Activated T-cell treated with anti-CD3 and anti-CD28 coated beads, Interleukin-2, amount 50 U/mL, for 4 hours (primary cell): ENCODE measurements at regions not wholly inside any gene's neighbourhood (a gene's known extent, or its start where the extent isn't known, plus 50 kb on each side); places are given as distances from the start of the nearest gene placed in this dataset.

Experiments used
- ATAC-seq, 2 donors: fragments of 200-7000 bp; cut with Tn5 transposase; one replicate each; pipeline ENCODE4 v1.10.0; 2021
- DNase-seq: peaks from one replicate; pipeline ENCODE4 v3.0.0-alpha.2; 2020
- H3K27me3 Mint-ChIP-seq: one replicate; pipeline ENCODE4 v1.8.0; 2021; ENCODE audit warnings: low read depth, mixed read lengths
- H3K36me3 Mint-ChIP-seq: one replicate; pipeline ENCODE4 v1.8.0; 2022; ENCODE audit warnings: mixed read lengths; ENCODE audit not compliant: insufficient read depth
- H3K4me1 Mint-ChIP-seq: one replicate; pipeline ENCODE4 v1.8.0; 2021; ENCODE audit warnings: low read depth, mixed read lengths
- H3K4me3 Mint-ChIP-seq: one replicate; pipeline ENCODE4 v1.8.0; 2021; ENCODE audit warnings: mild to moderate bottlenecking, moderate library complexity, mixed read lengths
- H3K9me3 Mint-ChIP-seq: one replicate; pipeline ENCODE4 v1.8.0; 2021; ENCODE audit warnings: mixed read lengths

- Mint-ChIP-seq H3K9me3 (peaks cover 8% of the 10 kb centered on the region), H3K36me3 (no peaks in the 10 kb centered on the region), H3K27me3 (peaks cover 2% of the 10 kb centered on the region), H3K4me1 (no peaks in the 10 kb centered on the region), H3K4me3 (no peak overlapping the region)
- DNase-seq (no peak), ATAC-seq (no peak)
These were observed 176.5 kb downstream of the DLL1 start for GRCh38 chr6:170114187-170114945.

GRCh38 chr6:170113141-170113540 lies 177.7 kb downstream of the DLL1 start:
- ATAC-seq (no peak), DNase-seq (no peak)
- H3K9me3 Mint-ChIP-seq, result no peaks in the 10 kb centered on the region
- H3K36me3 Mint-ChIP-seq, result no peaks in the 10 kb centered on the region
- no peaks in the 10 kb centered on the region for H3K4me1 Mint-ChIP-seq
- H3K4me3 Mint-ChIP-seq, result no peak overlapping the region
- peaks cover 3% of the 10 kb centered on the region for H3K27me3 Mint-ChIP-seq

- Mint-ChIP-seq H3K4me1 (no peaks in the 10 kb centered on the region), H3K9me3 (no peaks in the 10 kb centered on the region), H3K27me3 (peaks cover 8% of the 10 kb centered on the region), H3K36me3 (no peaks in the 10 kb centered on the region), H3K4me3 (no peak overlapping the region)
- ATAC-seq, result no peak
- no peak for DNase-seq
These were observed 178.4 kb downstream of the DLL1 start for GRCh38 chr6:170112583-170112860.

- no peaks in the 10 kb centered on the region for H3K4me1 Mint-ChIP-seq
- DNase-seq, result no peak
- no peak overlapping the region for H3K4me3 Mint-ChIP-seq
- no peak for ATAC-seq
- no peaks in the 10 kb centered on the region for H3K9me3 Mint-ChIP-seq
- H3K27me3 Mint-ChIP-seq, result peaks cover 8% of the 10 kb centered on the region
- no peaks in the 10 kb centered on the region for H3K36me3 Mint-ChIP-seq
These were observed 178.9 kb downstream of the DLL1 start for GRCh38 chr6:170111816-170112582.

GRCh38 chr6:170111141-170111664 lies 179.7 kb downstream of the DLL1 start:
- ATAC-seq (no peak), DNase-seq (no peak)
- no peaks in the 10 kb centered on the region for H3K36me3 Mint-ChIP-seq
- H3K4me3 Mint-ChIP-seq, result no peak overlapping the region
- peaks cover 8% of the 10 kb centered on the region for H3K27me3 Mint-ChIP-seq
- H3K4me1 Mint-ChIP-seq, result no peaks in the 10 kb centered on the region
- H3K9me3 Mint-ChIP-seq, result no peaks in the 10 kb centered on the region

GRCh38 chr6:170110201-170111140 lies 180.4 kb downstream of the DLL1 start:
- Mint-ChIP-seq H3K4me3 (no peak overlapping the region), H3K27me3 (peaks cover 8% of the 10 kb centered on the region), H3K36me3 (no peaks in the 10 kb centered on the region), H3K4me1 (no peaks in the 10 kb centered on the region), H3K9me3 (no peaks in the 10 kb centered on the region)
- ATAC-seq (no peak), DNase-seq (no peak)

GRCh38 chr6:170108890-170109587 lies 181.8 kb downstream of the DLL1 start:
- Mint-ChIP-seq H3K9me3 (no peaks in the 10 kb centered on the region), H3K4me3 (no peak overlapping the region), H3K27me3 (peaks cover 8% of the 10 kb centered on the region), H3K36me3 (no peaks in the 10 kb centered on the region), H3K4me1 (no peaks in the 10 kb centered on the region)
- DNase-seq (no peak), ATAC-seq (no peak)

- no peak for DNase-seq
- Mint-ChIP-seq H3K9me3 (no peaks in the 10 kb centered on the region), H3K4me3 (no peak overlapping the region), H3K4me1 (no peaks in the 10 kb centered on the region), H3K27me3 (peaks cover 8% of the 10 kb centered on the region), H3K36me3 (no peaks in the 10 kb centered on the region)
- no peak for ATAC-seq
These were observed 182.4 kb downstream of the DLL1 start for GRCh38 chr6:170108456-170108855.

- DNase-seq, result no peak
- no peaks in the 10 kb centered on the region for H3K4me1 Mint-ChIP-seq
- H3K9me3 Mint-ChIP-seq, result no peaks in the 10 kb centered on the region
- no peaks in the 10 kb centered on the region for H3K36me3 Mint-ChIP-seq
- ATAC-seq, result no peak
- H3K27me3 Mint-ChIP-seq, result peaks cover 8% of the 10 kb centered on the region
- H3K4me3 Mint-ChIP-seq, result no peak overlapping the region
These were observed 183.2 kb downstream of the DLL1 start for GRCh38 chr6:170107606-170108222.

GRCh38 chr6:170106906-170107525 lies 183.9 kb downstream of the DLL1 start:
- no peak for ATAC-seq
- H3K4me3 Mint-ChIP-seq, result no peak overlapping the region
- no peak for DNase-seq
- peaks cover 8% of the 10 kb centered on the region for H3K27me3 Mint-ChIP-seq
- H3K36me3 Mint-ChIP-seq, result no peaks in the 10 kb centered on the region
- H3K4me1 Mint-ChIP-seq, result no peaks in the 10 kb centered on the region
- no peaks in the 10 kb centered on the region for H3K9me3 Mint-ChIP-seq

- no peak for DNase-seq
- Mint-ChIP-seq H3K27me3 (peaks cover 2% of the 10 kb centered on the region), H3K36me3 (no peaks in the 10 kb centered on the region), H3K9me3 (peaks cover 7% of the 10 kb centered on the region), H3K4me1 (no peaks in the 10 kb centered on the region), H3K4me3 (no peak overlapping the region)
- ATAC-seq, result no peak
These were observed 188.0 kb downstream of the DLL1 start for GRCh38 chr6:170102582-170103481.

- peaks cover 2% of the 10 kb centered on the region for H3K27me3 Mint-ChIP-seq
- ATAC-seq (no peak), DNase-seq (no peak)
- no peaks in the 10 kb centered on the region for H3K36me3 Mint-ChIP-seq
- H3K4me1 Mint-ChIP-seq, result no peaks in the 10 kb centered on the region
- no peak overlapping the region for H3K4me3 Mint-ChIP-seq
- peaks cover 7% of the 10 kb centered on the region for H3K9me3 Mint-ChIP-seq
These were observed 188.8 kb downstream of the DLL1 start for GRCh38 chr6:170102038-170102437.
